ENCODE measurements at regions not wholly inside any gene's neighbourhood (a gene's known extent, or its start where the extent isn't known, plus 50 kb on each side); places are given as distances from the start of the nearest gene placed in this dataset.

DNA sequence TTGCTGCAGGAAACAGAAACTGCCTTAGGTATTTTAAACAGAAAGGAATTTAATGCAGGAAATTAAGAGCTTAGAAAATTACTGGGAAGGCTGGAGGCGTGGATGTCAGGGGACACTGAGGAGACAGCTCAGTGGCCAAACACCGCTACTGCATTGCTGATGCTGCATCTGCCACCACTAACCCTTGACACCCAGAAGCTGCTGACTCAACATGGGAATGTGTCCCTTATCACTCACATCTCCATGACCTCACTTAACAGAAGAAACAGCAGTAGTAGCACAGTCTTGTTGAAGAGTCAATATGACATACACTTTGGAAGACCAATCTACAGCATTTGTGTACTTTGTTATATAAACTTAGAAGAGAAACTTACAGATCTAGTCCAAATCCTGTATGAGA is 906.1 kb downstream of the SLC4A3 start:
- no peaks in the 10 kb centered on the region for H3K36me3 ChIP-seq (ENCODE audit: control insufficient read depth, insufficient read depth, low read length)
- no peaks in the 10 kb centered on the region for H4K20me1 ChIP-seq (replicated peaks; ENCODE audit: control insufficient read depth, insufficient read depth, low read length)
- no peaks in the 10 kb centered on the region for H3K4me1 ChIP-seq (replicated peaks in 1 of 2; ENCODE audit: control insufficient read depth in 2 of 2, insufficient read depth in 2 of 2, low read length in 2 of 2)
- no TSS peak for BruUV-seq (replicated peaks)
- WGBS (ENCODE audit: insufficient coverage, low coverage, missing lambda C conversion rate) = 0% methylated on average over 2 of the region's 2 CpGs
- no peaks in the 10 kb centered on the region for H3K9me1 ChIP-seq (ENCODE audit: control insufficient read depth, insufficient read depth, low read length)
- in situ Hi-C loops (cut with MboI) = no loop called here
- DNase-seq (ENCODE audit: extremely low read depth in 1 of 4, low spot score in 3 of 4) (peak in 3 of 4 experiments; percentile 1 to 6 (median 5)), ATAC-seq (no peak), FAIRE-seq (no peak)
- no peak overlapping the region for H3K4me2 ChIP-seq (ENCODE audit: insufficient read depth, low read length)
- H3K4me3 ChIP-seq = no peak overlapping the region
- H3K79me2 ChIP-seq (ENCODE audit: control insufficient read depth, insufficient read depth, low read length) = no peaks in the 10 kb centered on the region
- TF ChIP-seq THRAP3 (IDR thresholded peaks at IDR 0.05; ENCODE audit: borderline replicate concordance) (no peak), GATAD2A (IDR thresholded peaks at IDR 0.05) (no peak), SNRNP70 (optimal IDR thresholded peaks at IDR 0.05; ENCODE audit: low read depth, low read length) (no peak), NFATC3 (IDR thresholded peaks at IDR 0.05) (no peak), POU5F1 (IDR thresholded peaks at IDR 0.05; ENCODE audit: borderline replicate concordance, low read depth, low read length, partially characterized antibody) (no peak), ZNF140 (CRISPR knock-in tag; IDR thresholded peaks at IDR 0.05) (no peak), TBL1XR1 (IDR thresholded peaks at IDR 0.05; ENCODE audit: low read length in 2 of 2) (no peak), NCOR1 (IDR thresholded peaks at IDR 0.05) (no peak)
- TF ChIP-seq, protein P1, sequence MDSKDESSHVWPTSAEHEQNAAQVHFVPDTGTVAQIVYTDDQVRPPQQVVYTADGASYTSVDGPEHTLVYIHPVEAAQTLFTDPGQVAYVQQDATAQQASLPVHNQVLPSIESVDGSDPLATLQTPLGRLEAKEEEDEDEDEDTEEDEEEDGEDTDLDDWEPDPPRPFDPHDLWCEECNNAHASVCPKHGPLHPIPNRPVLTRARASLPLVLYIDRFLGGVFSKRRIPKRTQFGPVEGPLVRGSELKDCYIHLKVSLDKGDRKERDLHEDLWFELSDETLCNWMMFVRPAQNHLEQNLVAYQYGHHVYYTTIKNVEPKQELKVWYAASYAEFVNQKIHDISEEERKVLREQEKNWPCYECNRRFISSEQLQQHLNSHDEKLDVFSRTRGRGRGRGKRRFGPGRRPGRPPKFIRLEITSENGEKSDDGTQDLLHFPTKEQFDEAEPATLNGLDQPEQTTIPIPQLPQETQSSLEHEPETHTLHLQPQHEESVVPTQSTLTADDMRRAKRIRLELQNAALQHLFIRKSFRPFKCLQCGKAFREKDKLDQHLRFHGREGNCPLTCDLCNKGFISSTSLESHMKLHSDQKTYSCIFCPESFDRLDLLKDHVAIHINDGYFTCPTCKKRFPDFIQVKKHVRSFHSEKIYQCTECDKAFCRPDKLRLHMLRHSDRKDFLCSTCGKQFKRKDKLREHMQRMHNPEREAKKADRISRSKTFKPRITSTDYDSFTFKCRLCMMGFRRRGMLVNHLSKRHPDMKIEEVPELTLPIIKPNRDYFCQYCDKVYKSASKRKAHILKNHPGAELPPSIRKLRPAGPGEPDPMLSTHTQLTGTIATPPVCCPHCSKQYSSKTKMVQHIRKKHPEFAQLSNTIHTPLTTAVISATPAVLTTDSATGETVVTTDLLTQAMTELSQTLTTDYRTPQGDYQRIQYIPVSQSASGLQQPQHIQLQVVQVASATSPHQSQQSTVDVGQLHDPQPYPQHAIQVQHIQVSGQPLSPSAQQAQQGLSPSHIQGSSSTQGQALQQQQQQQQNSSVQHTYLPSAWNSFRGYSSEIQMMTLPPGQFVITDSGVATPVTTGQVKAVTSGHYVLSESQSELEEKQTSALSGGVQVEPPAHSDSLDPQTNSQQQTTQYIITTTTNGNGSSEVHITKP (IDR thresholded peaks at IDR 0.05; ENCODE audit: partially characterized antibody) = no peak
- no peak overlapping the region for H3K9ac ChIP-seq (ENCODE audit: insufficient read depth in 1 of 2, low read depth in 2 of 2, low read length in 2 of 2)
- no peaks in the 10 kb centered on the region; the same call in 1 of the 2 replicates for H3K9me3 ChIP-seq (replicated peaks; ENCODE audit: control insufficient read depth, insufficient read depth, low read depth, low read length)
- no peak overlapping the region for H2AFZ ChIP-seq (ENCODE audit: low read depth, low read length)
- CTCF ChIA-PET (ENCODE audit: low intra/inter-chr PET ratio) = no interaction called here
- no peak overlapping the region for H3K27ac ChIP-seq (ENCODE audit: extremely low read depth, low read depth, low read length)
- intact Hi-C loops (cut with micrococcal nuclease) = no loop called here
- POLR2A ChIA-PET = no interaction called here
- H3K27me3 ChIP-seq (ENCODE audit: control insufficient read depth in 2 of 2, insufficient read depth in 2 of 2, low read length in 2 of 2) = no peaks in the 10 kb centered on the region

Data from K562 (cell line).